ENCODE measurements at regions not wholly inside any gene's neighbourhood (a gene's known extent, or its start where the extent isn't known, plus 50 kb on each side); places are given as distances from the start of the nearest gene placed in this dataset.

DNA sequence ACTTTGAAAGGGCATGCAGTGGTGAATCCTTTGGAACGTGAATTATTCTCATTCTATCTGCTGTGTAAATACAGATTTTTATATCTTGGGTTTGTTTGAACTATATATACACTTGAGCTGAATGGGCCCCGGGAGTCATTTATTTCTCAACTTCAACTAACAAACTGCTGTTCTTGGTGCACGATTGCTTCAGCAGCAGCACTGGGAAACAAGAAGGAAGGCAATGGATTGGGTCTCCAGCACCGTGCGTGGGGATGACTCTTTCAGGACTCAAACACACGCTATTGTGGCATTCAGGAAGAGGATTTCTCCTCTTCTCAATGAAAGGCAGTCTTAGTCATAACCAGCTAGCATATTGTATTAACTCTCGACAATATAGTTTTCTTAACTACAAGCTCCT is 226.0 kb upstream of the NFE2L3 start:
- TF ChIP-seq, protein P1, sequence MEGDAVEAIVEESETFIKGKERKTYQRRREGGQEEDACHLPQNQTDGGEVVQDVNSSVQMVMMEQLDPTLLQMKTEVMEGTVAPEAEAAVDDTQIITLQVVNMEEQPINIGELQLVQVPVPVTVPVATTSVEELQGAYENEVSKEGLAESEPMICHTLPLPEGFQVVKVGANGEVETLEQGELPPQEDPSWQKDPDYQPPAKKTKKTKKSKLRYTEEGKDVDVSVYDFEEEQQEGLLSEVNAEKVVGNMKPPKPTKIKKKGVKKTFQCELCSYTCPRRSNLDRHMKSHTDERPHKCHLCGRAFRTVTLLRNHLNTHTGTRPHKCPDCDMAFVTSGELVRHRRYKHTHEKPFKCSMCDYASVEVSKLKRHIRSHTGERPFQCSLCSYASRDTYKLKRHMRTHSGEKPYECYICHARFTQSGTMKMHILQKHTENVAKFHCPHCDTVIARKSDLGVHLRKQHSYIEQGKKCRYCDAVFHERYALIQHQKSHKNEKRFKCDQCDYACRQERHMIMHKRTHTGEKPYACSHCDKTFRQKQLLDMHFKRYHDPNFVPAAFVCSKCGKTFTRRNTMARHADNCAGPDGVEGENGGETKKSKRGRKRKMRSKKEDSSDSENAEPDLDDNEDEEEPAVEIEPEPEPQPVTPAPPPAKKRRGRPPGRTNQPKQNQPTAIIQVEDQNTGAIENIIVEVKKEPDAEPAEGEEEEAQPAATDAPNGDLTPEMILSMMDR (IDR thresholded peaks at IDR 0.05): no peak
- no peak for TF ChIP-seq POLR2A (IDR thresholded peaks at IDR 0.05)

Measured in adrenal gland (tissue), 5 donors.